NCI-H2107 (cell line): ENCODE measurements at regions not wholly inside any gene's neighbourhood (a gene's known extent, or its start where the extent isn't known, plus 50 kb on each side); places are given as distances from the start of the nearest gene placed in this dataset.
"Not testable (repeated sequence)": the region's sequence is repeated elsewhere in the genome, so short reads cannot be mapped to it uniquely, and the experiment has no call there.

Source experiments
- DNase-seq: peaks from one replicate; lab custom pipeline; 2025; lab: John Stamatoyannopoulos, UW

DNA sequence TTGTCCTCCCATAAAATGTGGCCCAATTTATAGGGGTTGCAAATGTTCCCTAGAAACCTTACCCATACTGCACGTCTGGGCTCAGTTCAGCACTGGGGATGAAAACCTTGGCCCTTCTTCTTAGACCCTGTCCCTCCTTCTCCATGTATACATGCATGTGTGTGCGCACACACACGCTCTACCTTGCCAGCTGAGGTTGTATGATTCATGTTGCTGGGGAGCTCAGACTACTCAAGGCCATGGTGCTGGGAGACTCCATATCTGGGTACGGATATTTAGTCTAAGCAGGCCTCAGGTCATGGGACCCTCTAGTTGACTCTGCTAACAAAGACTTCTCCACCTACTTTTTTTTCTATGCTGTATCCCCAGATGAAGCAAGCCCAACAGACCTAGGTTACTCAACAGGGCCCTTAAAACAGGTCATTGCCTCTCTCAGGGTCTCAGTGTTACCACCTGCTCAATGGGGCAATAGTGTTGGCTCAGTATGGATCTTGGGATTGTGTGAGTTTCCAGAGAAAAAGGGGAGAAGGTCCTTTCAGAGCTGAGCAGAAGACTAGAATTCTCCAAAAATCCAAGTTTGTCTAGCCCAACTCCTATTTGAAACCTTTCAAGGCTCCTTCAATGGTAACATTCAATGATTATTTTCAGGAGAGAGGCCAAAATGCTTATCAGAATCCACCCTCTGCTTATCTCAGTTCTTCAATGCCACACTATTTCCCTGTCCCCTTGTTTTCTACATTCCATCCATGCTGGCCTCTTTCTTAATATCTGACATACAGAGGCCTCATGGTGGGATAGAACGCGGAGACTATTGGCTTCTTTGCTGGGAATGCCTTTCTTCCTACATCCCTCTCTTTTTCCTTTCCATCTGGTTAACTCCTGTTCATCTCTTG is 123.6 kb upstream of the PITX1 start:
- DNase-seq: no peak

DNA sequence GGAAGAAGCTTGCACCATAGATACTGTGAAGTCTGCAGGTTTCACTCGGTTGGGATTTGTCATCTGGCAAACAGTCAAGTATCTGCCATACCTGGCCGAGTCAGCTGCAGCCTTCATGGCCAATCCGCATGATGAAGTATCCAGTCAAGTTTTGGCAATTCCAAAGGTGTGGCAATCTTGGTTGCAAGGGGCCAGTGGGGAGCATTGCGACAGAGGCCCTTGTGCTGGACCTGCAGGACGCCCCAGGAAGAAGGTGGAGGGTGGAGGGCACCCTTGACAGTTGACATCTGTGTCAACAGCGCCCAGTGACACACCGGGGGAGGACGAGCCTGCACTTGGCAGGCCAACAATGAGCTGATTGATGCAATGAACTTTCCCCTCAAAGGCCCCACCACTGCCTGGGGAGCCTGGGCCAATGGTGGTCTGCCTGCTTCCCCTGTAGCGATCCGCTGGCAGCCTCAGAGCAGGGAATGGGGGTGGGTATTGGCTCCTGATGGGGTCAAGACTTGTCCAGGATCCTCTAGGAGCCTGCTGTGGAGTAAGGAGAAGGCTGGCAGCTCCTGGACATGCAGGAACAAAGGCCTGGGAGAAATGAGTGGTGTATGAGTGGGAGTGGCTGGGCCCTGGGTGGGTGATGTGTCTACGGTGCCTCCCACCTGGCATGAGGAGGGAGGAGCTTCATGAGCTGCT is 122.8 kb upstream of the PITX1 start:
- no peak for DNase-seq

DNA sequence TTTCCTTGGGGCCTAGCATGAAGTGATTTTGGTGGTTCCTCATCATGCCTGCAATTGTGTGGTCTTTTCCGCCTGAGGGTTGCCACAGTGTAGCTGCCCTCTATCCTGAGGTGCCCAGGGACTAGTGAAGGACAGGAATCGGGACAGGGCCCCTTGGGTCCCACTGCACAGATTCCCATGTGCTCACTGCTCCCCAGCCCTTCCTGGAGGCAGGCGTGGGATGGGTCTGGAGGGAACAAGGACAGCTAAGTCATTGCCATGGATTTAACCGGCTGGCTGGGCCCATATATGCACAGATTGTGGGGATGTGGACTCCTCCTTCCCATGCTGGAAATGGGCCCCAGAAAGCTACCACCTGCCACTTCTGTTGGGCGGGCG is 122.3 kb upstream of the PITX1 start:
- no peak for DNase-seq

DNA sequence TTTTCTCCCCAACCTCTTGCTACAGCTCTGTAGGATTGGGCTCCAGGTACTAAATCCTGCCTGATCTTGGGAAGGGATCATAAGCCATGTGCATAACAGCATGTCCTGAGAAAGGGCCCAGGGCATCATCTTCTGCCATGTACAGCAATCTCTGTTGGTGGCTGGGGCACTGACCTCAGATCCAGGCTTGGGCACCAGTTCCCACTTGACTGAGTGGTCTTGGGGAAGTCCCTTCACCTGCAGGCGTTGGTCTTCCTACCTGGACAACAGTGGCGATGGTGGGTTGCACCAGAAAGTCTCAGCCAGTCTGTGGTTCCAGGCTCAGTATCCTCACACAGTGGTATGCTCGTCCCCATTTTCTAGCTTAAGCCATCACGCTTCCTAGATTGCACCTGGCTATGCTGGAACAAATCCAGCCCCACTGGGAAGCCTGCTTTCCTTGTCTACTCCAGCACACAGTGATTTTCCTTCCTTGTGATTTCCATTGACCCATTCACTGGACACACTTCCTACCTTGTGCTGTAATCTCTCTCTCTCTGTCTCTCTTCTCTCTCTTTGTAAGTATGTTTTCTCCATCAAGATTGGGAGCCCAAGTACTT is 121.7 kb upstream of the PITX1 start:
- no peak for DNase-seq

DNA sequence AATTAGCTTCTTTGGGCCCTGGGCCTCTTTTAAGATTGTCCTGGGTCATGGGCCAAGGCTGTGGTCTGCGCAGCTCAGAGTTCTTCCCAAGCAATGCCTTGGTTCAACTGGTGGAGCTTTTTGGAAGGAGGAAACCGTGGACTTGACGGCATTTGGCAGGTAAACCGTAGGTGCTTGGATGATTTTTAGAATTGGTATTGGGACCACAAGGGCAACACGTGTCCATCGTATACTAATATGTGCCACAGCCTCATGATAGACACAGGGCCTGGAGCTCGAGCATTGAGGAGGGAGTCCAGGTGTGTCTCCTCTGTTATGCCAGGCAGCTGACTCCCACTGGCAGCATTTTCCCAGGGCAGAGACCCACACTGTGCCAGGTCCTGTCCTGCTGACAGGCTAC is 120.9 kb upstream of the PITX1 start:
- DNase-seq: no peak

DNA sequence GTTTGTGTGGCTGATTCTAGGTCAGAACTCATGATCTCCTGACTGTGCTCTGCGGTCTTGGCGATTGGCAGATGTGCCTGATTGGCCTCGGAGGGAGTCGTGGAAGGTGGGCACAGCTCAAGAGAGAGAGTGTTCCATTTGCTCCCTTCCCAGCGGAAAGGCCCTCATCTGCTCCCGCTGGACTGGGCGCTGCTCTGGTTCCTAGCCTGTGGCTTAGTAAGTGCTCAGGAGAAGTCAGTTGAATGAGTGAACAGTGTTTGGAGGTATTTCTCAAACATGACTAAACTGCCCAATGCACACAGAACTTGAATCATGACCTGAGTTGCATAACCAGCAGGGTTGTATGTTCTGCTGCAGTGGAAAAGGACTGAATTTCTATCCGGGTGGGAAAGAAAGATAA is 120.2 kb upstream of the PITX1 start:
- DNase-seq: no peak

DNA sequence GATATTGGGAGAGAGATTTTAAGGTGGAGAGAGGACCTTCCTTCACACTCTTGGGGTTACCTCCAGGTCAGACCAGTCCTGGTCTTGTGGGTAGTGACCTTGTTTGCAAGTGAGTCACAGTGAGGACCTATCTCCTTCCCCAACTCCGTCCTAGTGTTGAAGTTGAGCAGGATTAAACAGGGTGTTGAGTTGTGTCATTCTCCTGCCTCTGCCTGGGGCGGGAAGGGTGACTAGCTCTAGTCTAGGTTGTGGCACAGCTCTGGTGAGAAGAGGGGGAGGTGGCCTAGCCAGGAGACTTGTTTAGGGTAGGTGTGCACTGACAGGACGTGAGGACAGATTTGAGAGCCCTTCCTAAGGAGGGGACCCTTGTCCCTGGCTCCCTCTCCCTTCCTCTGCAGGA is 119.6 kb upstream of the PITX1 start:
- no peak for DNase-seq

DNA sequence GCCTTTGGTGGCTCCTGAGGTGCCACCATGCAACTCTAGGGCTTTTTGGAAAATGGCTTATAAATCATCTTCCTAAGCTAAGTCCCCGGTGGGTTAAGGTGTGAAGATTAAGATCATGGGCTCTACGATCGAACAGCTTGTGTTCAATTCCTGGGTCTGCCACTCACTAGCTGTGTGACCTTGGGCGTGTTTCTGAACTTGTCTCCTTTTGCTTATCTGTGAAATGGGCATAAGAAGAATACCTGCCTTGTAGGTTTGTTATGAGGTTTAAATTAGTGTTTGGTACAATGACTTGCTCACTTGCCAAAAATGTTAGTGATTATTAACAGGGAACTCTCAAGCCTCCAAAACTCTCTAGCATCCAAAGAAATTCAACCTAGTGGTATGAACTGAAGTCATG is 119.2 kb upstream of the PITX1 start:
- DNase-seq: no peak

DNA sequence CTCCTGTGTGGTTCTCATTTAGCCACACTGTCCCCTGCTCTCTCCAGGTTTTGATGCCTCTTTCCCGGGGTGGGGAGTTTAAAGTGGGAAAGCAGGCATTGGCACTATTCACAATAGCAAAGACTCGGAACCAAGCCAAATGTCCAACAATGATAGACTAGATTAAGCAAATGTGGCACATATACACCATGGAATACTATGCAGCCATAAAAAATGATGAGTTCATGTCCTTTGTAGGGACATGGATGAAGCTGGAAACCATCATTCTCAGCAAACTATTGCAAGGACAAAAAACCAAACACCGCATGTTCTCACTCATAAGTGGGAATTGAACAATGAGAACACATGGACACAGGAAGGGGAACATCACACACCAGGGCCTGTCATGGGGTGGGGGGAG is 117.6 kb upstream of the PITX1 start:
- DNase-seq: not testable (repeated sequence)

DNA sequence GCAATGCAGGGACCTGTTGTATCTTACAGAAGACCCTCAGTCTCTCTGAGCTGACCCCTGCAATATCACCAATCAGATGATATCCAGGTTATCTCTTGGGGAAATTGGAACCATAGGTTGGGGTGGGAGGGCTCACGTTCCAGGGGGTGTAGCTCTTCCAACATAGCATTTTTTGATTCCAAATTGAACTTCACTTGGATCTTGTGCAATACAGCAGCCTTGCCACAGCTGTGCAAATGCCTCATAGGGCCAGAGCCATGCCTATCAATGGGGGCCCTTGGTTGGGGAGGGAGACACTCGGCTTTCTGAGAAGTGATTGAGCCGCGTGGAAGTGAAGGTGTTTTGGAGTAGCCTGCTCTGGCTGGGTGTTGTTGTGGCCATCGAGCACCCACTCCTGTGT is 117.2 kb upstream of the PITX1 start:
- no peak for DNase-seq

DNA sequence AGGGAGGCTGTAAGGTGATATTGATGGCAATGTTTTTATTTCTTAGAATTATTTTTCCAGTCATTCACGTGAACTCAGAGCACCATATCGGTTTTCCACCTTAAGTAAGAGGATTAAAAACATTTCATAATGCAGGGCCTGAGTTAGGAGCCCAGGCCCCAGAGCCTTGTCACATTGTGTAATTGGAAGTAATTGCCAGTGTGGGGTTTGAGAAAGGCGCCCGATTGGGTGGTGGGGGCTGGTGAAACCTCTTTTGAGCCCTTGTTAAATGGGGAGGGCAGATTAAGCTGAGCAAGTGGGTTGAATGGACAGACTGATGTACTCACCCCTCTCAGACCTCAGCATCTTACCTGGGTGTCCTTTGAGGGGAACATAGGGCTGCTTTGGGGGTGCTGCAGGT is 116.7 kb upstream of the PITX1 start:
- DNase-seq: no peak

DNA sequence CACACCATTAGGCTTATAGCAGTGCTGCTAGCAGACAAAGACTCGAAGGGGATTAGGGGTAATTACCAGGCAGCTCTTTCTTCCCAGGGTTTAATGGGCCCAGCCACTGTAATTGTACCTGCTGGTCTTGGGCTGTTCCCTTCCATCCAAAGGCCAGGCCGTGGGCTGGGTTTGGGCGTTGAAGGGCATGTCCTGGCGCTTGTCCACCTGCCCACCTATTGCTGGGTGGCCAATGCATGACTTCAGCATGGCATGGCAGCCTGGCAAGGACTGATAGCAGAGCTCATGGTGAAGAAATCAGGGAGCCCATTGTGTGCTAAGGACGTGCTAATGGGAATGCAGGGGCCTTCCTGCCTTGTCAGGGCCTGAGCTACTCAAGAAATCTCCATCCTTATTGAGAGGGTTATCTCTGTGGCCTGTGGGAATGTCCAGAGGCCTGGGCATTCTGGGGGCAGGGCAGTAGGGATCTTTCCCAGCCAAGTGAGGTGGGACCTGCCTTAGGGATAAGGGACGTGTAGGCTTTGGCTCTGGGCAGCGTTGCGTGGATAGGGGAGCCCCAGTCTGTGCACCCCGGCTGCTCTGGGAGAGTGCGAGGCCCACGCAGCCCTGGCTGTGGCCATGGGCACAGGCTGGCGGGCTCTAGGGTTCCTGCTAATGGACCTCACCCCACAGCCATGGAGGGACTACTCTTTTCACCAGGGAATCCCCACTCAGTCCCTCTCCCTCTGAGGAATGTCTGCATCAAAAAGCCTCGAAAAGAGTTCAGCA is 116.1 kb upstream of the PITX1 start:
- DNase-seq: no peak

DNA sequence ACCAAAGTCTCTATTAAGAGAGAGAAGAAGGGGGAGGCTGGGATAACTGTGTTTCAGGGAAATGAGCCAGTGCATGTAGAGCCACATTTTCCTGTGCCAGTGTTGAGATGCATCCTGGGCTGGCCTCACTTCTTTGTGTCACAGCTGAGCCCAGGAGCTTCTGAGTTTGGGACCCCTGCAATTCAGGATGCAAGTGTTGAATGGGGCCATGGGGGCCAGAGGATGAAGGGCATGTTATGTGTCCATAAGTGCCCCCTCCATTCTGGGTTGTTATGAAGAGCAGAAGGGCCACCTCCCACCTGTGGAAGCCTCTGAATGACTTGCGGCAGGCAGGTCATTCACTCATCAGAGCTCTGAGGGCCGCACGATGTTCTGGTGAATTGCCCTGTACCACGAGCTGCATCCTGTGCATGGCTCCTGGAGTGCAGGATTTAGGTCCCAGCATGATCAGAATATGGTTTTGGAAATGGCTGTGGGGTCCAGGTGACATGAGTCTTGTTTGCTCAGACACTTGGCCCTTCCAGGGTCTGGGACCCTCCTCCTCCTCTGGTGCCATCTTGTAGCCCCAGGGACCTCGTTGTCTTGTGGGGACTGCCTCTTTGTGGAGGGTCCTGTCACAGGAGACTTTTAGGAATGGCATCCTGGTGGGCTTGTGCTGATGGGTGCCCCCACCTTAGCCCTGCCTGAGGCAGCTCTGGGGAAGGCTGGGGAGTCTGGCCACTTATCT is 115.4 kb upstream of the PITX1 start:
- no peak for DNase-seq

DNA sequence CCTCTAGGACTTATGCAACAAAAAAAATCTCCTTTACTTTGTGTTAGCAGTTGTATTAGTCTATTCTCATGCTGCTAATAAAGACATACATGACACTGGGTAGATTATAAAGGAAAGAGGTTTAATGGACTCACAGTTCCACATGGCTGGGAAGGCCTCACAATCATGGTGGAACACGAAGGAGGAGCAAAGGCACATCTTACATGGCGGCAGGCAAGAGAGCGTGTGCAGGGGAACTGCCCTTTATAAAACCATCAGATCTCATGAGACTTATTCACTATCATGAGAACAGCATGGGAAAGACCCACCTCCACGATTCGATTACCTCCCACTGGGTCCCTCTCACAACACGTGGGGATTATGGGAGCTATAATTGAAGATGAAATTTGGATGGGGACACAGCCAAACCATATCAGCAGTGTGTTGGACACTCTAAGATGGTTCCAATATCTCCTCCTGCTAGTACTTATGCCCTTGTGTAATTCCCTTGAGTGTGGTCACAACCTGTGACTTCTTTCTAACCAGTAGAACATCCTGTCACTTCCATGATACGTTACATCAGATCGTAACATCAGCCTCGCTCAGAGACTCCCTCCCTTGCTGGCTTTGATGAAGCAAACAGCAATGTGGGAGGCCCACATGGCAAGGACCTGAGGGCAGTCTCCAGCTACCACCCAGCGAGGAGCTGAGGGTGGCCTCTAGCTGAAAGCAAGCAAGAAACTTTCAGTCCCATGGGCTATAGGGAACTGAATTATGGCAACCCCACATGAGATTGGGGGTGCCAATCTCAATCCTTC is 113.5 kb upstream of the PITX1 start:
- DNase-seq: no peak

DNA sequence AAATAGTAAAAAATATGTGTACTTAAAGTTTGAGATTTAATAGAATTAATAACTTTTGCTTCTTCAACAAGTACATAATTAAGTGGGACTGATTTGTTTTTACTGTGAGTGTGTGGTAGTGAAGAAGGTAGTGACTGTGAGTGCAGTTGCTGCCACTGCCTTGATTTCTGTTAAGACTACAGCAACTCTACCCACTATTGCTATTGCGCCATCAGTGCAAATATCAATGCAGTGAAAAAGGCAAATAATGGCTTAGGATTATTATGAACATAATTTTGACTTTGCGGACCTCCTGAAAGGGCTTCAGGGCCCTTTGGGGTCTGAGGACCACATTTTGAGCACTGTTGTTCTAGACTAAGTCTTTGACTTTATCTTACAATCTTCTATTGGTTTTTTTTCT is 112.0 kb upstream of the PITX1 start:
- no peak for DNase-seq

DNA sequence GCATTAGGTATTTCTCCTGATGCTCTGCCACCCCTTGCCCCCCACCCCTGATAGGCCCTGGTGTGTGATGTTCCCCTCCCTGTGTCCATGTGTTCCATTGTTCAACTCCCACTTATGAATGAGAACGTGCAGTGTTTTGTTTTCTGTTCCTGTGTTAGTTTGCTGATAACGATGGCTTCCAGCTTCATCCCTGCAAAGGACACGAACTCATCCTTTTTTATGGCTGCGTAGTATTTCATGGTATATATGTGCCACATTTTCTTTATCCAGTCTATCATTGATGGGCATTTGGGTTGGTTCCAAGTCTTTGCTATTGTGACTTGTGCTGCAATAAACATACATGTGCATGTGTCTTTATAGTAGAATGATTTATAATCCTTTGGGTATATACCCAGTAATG is 109.7 kb upstream of the PITX1 start:
- not testable (repeated sequence) for DNase-seq

DNA sequence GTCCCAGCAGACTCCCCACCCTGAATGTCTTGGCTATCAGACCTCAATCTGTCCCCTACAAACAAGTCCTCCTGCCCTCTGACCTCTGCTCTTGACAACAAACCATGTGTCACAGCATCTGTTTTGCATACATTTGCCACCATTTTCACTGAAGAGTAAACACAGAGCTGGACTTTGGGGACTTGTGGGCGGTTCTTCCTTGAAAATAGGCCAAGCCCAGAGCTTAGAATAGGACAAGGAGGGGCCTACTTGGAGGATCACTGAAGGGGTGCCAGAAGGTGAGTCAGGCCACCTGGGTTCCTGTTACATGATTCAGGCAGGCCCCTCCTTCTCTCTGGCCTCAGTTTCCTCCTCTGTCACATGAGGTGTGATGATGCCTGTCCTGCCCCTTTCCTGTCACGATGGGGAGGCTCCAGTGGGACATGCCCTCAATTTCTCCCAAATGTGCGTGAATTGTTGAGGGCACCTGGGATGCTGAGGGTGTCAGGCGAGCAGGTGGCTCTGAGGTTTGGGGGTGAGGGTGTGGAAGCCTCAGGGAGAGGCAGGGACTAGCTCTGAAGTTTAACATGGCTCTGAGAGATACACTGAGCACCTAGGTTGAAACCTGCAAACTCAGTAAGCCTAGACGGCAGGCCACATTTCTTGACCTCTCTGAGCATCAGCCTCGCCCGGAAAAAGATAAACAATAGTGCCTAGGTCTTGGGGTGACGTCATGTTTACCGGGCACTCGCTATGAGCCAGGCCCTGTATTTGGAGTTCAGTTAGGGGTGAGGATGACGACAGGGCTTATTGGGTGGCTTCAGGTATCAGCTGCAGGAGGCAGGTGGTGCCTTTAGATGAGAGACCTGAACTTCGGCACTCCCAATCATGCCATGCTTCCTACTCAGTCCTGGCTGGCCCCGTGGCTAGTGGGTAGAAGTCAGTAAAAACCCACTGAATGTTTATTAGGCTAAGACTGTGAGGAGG is 107.6 kb upstream of the PITX1 start:
- DNase-seq: peak; percentile 8

DNA sequence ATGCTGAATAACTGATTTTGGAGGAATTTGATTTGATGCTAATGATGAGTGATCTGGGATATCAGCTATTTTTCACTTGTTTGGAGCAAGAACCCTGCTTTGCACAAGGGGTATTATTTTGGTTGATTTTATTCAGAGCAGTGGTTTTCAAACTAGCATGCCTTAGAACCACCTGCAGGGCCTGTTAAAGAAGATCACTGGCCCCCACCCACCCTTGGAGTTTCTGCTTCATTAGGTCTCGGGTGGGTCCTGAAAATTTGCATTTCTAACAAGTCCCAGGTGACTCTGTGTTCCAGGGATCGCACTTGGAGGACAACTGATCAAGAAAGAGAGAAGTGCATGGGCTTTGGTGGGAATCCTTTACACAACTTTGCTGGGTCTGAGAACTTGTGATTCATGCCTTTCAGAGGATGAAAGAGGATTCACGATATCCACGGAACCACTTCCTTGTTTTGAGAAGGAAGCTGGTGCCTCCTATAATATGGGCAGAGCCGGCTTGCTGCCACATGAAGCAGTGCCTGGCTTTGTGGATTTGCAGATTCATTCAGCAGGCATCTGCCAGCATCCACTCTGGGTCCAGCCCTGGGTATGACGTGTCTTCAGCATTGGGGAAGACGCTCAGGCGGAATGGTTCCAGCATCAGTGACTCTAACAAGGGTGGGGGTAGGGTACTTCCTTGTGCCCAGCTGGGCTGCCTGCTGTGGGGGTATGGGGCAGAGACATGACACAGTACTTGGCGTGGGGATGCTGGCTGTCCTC is 106.6 kb upstream of the PITX1 start:
- DNase-seq: no peak
